ENCODE measurements at regions not wholly inside any gene's neighbourhood (a gene's known extent, or its start where the extent isn't known, plus 50 kb on each side); places are given as distances from the start of the nearest gene placed in this dataset.

DNA sequence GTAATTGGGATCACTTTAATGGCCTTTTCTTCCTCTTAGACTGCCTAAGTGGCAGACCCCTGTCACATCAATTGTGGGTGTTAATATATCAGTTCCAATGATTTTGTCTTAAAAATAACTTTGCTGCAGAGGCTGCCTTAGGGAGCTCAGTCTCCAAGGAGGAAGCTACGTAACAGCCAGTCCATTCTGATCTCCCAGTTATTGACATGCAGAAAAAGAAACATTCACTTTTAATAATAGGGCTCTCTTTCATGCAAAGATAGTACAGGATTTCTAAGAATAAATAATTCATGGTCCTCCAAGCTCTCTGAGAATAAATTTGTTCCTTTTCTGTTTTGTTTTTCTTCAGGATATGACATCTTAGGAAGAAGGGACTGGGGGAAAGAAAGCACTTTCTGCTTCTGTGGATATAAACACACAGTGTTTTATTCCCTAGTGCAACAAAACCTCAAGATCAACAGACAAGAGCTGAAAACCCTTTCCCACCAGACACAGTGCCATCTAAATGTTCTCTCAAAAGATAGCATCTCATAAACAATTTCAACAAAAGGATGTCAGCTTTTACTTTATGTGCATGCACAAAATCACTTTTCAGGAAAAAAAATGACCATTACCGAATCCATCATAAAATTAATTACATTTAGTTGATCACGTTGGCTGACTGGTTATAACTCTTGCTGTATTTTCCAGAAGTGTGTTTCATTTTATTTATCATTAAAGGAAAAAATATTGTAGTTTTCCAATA lies 372.4 kb upstream of the SLC7A11 start:
- no peak for TF ChIP-seq POU6F1 (CRISPR knock-in tag; IDR thresholded peaks at IDR 0.05; ENCODE audit: borderline replicate concordance, low read depth)
- TF ChIP-seq ISL1 (CRISPR knock-in tag; IDR thresholded peaks at IDR 0.05): peak; percentile 48; the same call in 1 of the 2 replicates

DNA sequence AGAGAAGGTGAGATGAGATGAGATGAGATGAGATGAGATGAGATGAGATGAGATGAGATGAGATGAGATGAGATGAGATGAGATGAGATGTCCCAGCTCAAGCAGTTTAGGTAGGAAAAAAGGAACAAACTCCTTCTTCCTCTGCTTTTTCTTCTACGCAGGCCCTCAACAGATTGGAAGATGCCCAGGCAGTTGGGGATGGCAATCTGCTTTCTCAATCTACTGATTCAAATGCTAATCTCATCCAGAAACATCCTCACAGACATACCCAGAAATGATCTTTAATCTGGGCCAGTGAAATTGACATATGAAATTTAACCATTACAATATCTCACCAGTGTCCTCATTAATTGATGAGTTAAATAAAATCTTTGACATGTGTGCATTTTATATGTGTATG lies 370.3 kb upstream of the SLC7A11 start:
- ATAC-seq: no peak
- TF ChIP-seq POU6F1 (CRISPR knock-in tag; IDR thresholded peaks at IDR 0.05; ENCODE audit: borderline replicate concordance, low read depth) (no peak), PATZ1 (CRISPR knock-in tag; IDR thresholded peaks at IDR 0.05; ENCODE audit: borderline replicate concordance) (no peak), TCF4 (CRISPR knock-in tag; IDR thresholded peaks at IDR 0.05; ENCODE audit: borderline replicate concordance) (no peak), GLIS3 (CRISPR knock-in tag; IDR thresholded peaks at IDR 0.05) (no peak), TSHZ2 (CRISPR knock-in tag; IDR thresholded peaks at IDR 0.05) (no peak), TOX (CRISPR knock-in tag; IDR thresholded peaks at IDR 0.05; ENCODE audit: borderline replicate concordance) (no peak), ISL1 (CRISPR knock-in tag; IDR thresholded peaks at IDR 0.05) (no peak), RARB (CRISPR knock-in tag; IDR thresholded peaks at IDR 0.05) (no peak), CSDC2 (CRISPR knock-in tag; IDR thresholded peaks at IDR 0.05) (no peak), ZNF70 (CRISPR knock-in tag; IDR thresholded peaks at IDR 0.05) (no peak), ZC3H10 (CRISPR knock-in tag; IDR thresholded peaks at IDR 0.05) (no peak), ZNF8 (CRISPR knock-in tag; IDR thresholded peaks at IDR 0.05) (no peak), CREB5 (CRISPR knock-in tag; IDR thresholded peaks at IDR 0.05; ENCODE audit: low read depth) (no peak), ESRRG (CRISPR knock-in tag; IDR thresholded peaks at IDR 0.05) (no peak), ZNF565 (CRISPR knock-in tag; conservative IDR thresholded peaks at IDR 0.05; ENCODE audit: low read depth) (no peak), ZFP3 (CRISPR knock-in tag; IDR thresholded peaks at IDR 0.05) (no peak), OSR1 (CRISPR knock-in tag; IDR thresholded peaks at IDR 0.05) (no peak), SNAI2 (CRISPR knock-in tag; IDR thresholded peaks at IDR 0.05) (no peak)
- TF ChIP-seq, protein P1, sequence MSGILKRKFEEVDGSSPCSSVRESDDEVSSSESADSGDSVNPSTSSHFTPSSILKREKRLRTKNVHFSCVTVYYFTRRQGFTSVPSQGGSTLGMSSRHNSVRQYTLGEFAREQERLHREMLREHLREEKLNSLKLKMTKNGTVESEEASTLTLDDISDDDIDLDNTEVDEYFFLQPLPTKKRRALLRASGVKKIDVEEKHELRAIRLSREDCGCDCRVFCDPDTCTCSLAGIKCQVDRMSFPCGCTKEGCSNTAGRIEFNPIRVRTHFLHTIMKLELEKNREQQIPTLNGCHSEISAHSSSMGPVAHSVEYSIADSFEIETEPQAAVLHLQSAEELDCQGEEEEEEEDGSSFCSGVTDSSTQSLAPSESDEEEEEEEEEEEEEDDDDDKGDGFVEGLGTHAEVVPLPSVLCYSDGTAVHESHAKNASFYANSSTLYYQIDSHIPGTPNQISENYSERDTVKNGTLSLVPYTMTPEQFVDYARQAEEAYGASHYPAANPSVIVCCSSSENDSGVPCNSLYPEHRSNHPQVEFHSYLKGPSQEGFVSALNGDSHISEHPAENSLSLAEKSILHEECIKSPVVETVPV (CRISPR knock-in tag; IDR thresholded peaks at IDR 0.05): no peak

More for the DNA sequence above, 372.4 kb upstream of the SLC7A11 start:
- ATAC-seq: no peak

Measured in SK-N-SH treated with all-trans-retinoic acid at 6 μM for 48 hours (cell line).